Activated CD8-positive, alpha-beta memory T cell treated with anti-CD3 and anti-CD28 coated beads for 24 hours (primary cell): ENCODE measurements at regions not wholly inside any gene's neighbourhood (a gene's known extent, or its start where the extent isn't known, plus 50 kb on each side); places are given as distances from the start of the nearest gene placed in this dataset.

ENCODE experiments used
- DNase-seq: peaks from one replicate; pipeline ENCODE4 v3.0.0-alpha.2; 2020

DNA sequence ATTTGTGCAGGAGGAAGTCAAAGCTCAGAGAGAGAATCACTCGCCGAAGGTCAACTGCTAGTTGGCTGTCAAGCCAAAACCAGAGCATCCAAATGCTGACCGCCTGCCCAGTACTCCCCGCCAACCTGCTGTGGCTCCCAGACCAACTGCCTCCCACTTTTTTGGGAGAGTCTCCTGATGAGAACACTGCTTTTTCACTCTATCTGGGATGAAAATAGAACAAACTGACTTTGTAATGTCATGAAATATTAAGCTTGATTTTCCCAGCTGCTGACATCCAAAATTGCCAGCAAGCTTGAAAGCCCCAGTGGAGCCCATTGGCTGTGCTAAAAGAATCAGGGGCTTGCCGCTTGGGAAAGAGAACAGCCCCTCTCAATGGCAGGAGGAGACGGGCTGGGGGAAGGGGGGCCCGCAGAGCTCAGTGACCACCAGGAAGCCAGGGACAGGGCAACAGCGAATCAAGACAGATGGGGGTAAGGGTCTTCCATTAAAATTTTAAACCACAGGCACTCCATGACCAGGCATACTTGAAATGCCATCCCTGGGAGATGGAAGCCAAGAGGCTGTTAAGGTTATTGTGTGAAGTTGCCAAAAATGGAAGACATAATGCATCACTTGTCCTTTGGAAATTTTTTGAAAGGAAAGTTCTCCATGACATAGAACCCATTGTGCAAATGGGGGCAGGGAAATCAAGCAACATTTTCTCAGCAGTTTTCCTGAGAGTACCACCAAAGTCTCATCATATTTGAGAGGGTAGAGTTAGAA lies 125.7 kb upstream of the CDH5 start:
- DNase-seq = no peak

DNA sequence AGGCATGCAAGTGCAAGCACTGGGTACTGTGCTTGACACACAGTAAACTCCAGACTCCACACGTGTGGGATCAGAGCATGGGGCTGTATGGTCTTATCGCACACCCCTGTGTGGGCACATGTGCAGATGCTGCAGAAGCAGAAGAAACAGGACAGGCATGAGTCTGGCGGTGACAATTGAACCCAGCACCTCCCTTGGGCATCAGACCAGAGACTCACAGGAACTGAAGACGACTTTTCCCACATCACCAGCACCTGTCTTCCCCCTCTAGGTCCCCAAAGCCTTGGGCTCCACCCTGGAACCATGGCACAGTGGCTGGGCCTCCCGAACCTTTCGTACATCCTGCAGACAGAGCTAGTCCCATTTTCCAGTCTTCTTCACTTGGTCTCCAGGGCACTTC lies 126.4 kb upstream of the CDH5 start:
- DNase-seq = no peak

DNA sequence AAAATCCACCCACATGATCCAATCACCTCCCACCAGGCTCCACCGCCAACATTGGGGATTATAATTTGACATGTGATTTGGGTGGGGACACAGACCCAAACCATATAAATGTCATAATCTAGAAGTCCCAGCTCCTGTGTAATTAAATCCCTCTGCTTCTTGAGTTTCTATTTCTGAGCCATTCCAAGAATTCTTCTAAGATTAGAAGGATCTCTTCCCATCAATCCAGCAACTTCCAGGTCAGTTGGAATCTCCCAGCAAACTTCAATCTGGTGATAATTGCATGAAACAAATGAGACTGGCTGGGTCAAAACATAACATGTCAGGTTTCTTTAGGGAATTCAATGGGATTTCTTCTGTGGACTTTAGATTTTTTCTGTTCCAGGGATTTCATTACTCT lies 127.8 kb upstream of the CDH5 start:
- DNase-seq = no peak

DNA sequence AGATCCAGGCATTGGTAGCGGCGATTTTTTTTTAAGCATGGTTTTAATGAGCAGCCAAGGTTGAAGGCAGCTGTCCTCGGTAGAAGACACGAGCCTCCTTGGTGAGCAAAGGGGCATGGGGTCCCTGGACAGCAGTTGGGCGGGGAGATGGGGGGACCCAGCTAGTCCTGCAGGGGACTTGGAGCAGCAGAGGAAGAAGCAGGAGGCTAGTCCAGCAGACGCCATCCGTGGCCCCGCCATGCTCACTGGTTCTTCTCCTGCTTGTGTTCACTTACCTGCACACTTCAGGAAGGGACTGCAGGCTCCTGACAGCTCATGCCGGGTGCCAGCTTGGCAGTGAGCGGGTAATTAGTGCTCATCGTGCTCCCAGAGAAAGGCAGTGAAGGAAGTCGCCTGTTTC lies 130.2 kb upstream of the CDH5 start:
- no peak for DNase-seq

DNA sequence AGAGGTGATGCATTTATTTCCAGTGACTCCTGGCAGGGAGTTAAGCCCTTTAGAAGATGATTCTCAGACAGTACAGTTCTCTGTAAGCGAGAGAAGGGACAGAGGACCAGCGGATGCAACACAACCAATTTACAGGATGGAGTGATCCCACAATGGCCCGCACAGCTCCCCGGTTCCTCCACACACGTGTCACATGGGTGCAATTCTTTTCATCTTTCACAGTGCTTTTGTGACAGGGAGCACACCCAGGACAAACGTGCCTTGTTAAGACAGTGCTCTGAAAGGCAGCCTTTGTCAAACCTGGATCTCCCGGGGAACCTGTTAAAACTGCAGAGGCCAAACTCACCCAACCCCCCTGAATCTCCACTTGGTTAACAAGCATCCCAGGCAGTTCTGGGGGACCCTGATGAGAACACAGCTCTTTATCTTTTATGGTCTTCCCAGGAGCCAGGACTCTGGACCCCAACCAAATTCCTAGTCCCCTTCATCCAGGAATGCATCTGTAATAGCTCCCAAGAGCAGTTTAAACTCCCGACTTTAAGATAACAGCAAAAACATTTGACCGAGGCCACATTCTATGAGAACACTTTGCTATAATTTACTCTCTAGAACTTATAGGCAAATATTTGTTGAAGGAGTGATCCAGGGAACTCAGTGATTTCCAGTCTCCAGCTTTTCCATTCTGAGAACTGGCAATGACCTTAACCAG lies 134.9 kb upstream of the CDH5 start:
- no peak for DNase-seq

DNA sequence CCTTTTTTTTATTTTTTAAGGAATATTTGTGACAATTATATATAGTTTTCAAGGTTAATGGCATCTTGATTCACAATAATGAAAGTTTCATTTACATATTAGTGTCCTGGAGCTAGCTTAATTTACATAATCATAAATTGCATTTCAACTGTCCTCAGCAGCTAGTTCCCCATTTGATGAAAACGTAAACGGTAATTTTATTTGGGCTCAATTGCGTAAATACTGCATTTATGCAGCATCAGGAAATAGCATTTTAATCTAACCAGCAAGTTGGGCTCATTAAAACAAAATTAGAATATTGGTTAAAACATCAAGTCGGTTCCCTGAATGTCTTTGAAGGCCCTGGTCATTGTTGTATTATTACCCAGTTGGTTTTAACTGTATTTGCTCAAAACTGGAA lies 136.8 kb upstream of the CDH5 start:
- no peak for DNase-seq

DNA sequence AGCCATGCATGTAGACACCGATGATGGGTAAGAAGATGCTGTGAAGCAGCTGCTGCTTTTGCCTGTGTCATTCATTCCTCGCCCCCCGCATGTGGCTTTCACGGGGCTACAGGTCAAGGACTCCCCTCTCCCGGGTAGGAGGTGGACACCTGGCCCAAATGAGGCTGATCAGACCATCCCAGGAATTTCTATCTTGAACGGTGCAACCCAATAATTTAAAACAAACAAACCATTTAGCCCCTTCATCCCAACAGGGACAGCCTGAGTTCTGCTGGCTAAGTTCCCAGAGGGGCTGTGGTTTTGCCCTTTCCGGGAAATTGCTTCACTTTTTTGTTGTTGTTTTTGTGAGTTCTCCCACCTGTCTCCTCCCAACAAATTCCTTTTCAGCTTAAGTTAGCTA lies 137.7 kb upstream of the CDH5 start:
- no peak for DNase-seq

DNA sequence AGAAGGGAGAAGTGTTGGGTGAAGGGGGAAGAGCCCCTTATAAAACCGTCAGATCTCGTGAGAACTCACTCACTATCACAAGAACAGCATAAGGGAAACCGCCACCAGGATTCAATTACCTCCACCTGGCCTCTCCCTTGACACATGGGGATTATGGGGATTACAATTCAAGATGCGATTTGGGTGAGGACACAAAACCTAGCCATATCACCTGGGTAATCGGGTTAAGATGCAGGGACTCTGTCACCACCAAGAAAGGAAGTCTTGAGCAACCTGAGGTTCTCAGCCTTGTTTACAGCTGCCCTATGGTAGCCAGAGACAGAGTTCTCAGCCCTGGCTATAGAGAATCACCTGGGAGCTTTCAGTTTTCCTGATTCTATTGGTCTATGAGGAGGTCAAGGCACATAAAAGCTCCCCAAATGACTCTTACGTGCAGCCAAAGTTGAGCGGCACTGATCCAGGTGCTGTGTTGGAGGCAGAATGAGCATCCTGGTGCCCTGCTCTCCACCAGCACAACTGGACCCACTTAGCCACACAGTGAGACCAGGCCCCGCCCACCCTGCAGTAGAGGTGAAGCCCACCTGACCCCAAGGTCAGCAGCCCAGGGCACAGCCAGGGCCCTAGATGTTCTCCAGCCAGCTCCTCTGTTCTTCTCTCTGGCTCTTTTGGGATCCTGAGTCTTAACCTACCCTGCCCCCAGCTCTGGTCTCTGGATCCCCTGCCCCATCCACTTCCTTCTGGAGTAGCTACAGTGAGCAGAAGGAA lies 138.5 kb upstream of the CDH5 start:
- DNase-seq = no peak

DNA sequence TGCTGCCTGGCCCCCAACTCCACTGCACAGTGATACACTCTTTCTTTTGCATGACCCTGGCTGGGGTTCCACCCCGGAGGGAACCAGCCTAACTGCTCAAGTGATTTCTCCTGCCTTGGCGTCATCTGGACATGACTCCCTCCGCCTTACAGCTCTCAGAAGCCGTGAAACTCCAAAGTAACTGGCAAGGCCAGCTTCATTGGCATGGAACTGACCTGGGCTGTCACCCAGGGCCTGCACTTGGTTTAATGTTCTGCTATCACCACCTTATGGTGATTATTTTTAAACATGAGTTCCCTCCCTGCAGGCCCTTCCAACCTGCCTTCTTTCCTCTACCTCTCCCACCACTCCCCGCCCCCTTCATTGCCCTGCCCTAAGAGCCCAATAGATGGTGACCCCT lies 139.7 kb upstream of the CDH5 start:
- DNase-seq = no peak

DNA sequence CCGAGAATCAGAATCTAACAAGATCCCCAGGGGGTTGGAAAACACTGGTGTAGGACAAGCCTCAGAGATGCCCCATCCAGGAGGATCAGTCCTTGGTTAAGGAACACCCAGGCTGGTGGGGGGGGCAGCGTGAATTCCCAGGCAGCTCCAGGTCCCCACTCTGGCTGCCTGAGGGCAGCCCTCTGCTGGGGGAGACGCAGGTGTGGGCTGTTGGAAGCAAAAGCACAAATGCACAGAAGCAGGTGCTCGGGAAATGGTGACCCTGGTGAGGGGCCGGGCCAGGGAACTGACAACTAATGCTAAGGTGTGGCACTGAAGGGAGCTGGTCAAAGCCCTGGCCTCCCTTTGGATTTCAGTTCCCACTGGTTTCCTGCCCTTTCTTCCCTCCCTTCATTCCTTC lies 140.8 kb upstream of the CDH5 start:
- DNase-seq = no peak

DNA sequence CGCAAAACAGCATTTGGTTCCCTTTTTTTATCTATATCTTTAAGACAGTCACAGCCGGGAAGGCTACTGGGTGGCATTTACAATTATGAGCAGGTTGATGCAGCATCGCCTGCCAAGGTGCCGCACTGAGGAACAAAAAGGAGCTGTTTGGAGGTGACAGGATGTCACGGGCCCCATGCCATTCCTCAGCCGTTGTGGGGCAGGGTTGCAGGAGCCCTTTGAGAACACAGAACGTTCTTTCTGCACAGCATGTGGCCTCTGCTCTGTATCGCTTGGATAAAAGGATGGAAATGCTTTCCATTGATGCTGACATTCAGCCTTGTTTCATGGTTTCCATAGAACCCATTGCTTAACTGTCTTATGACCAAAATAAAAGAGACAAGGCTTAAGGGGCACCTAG lies 141.9 kb upstream of the CDH5 start:
- DNase-seq = no peak

DNA sequence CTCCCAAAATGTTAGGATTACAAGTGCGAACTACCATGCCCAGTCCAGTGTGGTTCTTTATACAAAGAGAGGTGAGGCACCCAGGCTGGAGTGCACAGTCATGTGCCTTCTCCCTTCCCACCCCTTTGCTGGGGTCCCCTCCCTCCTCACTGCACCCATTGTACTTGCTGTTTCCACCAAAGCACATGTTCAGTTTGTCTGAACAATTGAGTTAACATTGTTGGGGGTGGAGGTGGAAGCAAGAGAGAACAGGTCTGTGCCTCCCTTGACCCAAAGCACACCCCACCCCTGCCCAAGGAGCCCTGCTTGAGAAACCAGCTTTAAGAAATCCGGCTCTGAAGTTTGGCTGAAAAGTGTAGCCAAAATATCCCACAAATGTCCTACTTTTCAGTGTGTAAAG lies 142.3 kb upstream of the CDH5 start:
- DNase-seq = no peak

DNA sequence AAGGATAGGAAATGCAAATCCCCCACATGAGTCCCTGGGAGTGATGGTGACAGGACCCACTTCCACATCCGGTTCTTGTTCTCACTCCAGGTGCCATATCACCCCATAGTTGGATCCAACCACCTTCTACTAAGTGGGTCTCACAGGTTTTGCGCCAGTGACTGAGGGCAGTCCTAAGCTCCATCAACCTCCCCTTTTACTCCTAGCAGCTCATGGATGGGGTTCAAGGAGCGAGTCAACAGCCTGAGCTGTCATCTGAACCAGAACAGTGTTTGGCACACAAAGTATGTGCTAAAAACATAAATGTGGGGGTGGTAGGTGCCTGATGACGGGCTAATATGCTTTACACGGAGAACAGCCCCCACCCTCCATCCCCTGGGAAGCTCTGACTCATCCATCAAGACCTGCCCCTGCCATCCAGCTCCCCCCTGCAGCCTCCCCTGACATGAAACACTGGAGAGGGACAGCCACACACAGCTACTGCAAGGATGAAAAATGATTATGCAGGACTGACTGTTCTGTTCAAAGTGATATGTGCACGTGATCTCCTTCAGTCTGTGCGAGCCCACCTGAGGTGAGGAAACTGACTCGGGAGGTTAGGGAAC lies 143.2 kb upstream of the CDH5 start:
- no peak for DNase-seq

DNA sequence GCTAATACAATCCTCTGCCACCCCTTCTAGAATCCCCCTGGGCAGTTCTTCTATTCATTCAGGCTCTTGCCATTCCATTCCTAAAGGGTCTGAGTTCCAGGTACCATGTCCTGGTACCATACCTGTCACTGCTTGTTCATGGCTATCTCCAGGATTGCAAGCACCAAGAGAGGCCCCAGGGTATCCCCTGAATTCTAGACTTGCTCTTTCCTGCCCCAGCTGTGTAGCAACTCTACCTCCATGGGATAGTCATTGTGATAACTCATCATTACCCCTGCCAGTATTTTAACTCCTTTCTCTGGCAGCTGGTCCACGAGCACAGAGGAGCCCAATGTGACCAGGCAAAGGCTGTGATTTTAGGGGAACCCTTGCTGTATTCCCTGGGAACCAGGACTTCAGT lies 143.7 kb upstream of the CDH5 start:
- DNase-seq = no peak

DNA sequence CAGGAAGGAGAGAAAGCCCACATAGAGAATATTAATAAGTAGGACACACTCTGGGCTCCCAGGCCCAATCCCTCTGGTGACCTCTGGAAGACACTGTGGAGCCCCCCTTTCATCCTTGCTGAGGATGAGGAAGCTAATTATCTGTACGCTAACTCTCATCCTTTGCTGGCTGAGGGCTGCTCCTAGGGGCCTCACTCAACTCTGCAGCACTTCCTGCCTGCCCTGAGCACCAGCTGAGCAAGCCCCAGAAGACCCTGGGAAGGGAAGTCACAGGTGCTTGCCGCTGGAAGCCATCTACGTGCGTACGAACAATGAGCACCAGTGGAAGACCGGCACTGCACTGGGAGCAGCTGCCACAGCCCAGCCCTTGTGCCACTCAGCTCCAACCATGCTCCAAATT lies 145.8 kb upstream of the CDH5 start:
- no peak for DNase-seq

DNA sequence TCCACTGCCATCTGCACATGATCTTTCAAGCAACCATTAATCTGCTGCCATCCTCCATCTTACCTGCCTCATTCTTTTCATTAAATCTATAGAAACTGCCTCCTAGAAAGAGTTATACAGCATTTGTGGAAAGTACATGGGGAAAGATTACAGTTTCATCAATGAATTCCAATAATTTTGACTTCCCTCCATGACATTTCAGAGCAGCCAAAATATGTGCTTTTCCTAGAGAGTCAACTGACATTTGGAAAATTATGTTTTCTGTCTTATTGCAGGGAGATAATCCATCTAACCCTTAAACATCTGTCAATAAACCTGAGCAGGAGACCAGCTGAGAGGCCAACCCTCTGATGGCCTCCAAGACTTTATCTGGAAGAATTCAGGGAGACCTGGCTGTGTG lies 147.0 kb upstream of the CDH5 start:
- DNase-seq = no peak

DNA sequence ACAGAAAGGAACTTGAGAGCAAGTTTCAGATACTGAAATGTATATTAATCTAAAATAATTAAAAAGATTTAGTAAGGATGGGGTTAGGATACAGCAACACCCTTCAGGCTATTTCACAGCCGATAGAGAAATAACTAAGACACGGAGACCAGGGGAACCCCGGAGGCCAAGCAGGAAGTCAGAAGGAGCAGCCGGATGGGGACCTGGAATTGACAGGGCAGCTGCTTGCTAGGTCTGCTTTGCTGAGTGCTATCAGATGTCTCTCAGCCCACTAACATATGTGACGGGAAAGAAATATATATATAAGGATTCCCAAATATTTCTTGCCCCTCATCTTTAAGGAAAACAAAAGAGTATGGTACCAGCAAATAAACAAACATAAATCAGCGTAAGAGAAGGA lies 154.1 kb upstream of the CDH5 start:
- DNase-seq = no peak

DNA sequence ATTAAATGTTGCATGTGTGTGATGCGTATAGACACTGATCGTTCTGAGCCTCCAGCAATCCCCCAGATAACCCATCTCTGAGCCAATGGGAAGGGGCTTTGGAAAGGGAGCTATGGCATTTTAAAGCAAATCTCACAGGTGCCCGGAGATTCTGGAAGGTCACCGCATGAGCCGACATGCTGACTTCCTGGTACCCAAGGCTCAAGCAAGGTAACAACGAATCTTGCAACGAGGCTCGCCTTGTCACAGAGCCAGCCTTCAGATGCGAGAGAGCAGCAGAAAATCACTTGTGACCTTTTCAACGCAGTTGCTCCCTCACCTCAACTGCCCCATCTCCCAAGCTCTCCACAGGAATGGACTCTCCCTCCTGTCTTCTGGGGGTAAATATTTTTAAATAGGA lies 154.8 kb upstream of the CDH5 start:
- DNase-seq = no peak

DNA sequence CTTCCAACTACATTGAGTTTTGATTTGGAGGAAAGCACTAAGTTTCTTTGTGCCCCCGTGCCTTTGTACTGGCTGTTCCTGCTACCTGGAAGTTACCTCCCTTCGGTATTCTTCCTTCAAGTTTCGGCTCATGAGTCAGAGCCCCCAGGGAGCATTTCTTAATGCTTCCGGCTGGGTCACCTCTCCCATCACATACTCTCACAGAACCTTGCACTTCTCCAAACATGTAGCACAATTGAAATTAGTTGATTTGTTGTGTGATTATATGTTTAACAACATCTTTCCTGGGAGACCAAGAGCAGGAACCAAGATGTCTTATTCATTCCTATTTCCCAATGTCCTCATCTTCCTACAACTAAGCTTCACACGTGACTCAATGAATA lies 158.6 kb upstream of the CDH5 start:
- no peak for DNase-seq

DNA sequence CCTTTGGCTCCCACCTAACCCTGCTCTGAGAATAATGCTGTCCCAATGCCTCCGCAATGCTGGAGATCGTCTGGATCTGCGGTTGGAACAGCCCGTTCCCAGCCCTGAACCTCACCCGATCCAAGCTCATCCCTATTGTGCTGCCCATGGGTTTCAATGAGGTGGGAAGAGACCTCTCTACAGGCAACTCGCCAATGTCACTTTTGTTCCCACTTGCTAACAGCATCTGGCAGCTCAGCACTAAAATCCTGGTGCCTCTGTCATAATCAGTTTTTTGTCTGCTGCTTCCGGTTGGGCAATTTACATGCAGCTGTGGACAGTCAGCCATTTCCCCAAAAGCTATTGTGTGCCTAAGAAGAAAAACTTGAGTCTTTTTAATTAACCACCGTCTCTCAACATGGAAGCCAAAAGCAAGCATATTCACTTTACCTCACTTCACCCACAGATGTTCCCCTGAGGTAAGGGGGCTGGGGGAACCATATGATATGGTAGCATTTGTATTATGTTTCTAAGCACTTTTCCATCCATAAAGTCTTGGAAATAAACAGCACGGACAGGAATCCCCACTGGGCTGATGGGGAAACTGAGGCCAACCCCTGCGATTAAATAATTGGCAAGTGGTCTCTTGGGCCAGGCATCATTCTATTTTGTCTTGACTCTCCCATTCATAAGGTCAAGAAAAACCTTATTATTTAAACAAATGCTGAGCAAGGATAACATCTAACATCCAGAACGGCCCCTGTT lies 159.2 kb upstream of the CDH5 start:
- no peak for DNase-seq

DNA sequence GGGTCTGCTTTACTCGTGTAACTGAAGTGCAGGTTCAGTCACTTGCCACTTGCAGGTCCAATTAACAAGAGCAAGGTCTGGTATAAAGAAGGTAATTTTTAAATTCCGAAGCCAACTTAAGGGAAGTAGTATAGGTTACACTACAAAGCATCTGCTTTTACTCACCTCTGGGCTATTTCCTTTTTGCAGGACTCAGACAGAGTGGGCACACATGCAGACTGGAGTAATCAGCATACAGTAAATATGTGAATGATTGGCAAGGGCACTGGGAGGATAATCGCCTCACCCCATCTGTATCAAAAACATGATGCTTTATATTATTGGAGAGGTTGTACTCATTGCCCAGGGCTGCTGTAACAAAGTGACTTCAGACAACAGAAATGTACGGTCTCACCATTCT lies 160.1 kb upstream of the CDH5 start:
- no peak for DNase-seq

DNA sequence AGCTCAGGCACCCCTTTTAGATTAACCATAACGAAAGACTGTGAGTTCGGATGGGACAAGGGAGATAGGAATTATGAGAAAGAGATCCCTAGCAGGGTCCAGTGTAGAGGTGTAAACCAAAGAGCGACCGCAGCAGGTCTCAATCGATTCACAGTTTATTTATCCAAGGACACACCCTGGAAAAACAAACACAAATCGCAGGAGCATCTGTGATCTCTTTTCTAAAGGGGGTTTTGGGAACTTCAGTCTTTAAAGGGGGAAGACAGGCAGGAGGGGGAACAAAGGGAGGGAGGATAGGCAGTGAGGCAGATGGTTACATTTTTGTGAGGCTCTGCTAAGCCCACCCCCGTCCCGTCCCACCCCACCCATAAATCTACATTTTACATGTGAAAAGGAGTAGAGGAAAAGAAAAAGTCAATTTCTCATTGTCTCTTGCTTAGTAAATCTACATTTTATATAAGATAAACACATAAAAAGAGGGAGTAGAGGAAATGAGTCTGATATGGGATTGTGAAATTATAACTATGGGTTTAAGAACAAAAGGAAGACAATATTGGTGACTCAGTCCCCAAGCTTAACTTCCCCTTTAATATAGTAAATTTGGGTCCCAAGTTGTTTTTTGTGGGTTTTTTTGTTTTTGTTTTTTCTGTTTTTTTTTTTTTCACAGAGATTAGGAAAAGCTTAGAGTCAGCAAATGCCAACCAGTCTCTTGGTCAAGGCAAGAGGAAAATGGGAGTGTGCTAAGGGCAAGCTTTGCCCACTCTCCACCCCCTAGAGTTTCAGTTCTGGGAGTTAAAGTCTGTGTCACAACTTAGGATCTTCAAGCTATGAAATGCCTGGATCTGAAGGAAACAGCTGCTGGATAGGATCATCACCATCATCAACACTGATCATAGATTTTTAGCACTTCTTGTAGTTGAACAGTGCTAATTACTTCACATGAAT lies 160.9 kb upstream of the CDH5 start:
- no peak for DNase-seq
